Cardiac septum (tissue), 1 donor: ENCODE measurements at regions not wholly inside any gene's neighbourhood (a gene's known extent, or its start where the extent isn't known, plus 50 kb on each side); places are given as distances from the start of the nearest gene placed in this dataset.

Experiments used
- DNase-seq: peaks from one replicate; pipeline ENCODE4 v3.0.0-alpha.2; 2020; ENCODE audit warnings: low spot score
- intact Hi-C: fragments of 100-400 bp; cut with DNase I; formaldehyde crosslinking; loops from one replicate; pipeline ENCODE4 v1.14.0; 2022
- donor health status: DM: no; HTN: no; CAD: no.

DNA sequence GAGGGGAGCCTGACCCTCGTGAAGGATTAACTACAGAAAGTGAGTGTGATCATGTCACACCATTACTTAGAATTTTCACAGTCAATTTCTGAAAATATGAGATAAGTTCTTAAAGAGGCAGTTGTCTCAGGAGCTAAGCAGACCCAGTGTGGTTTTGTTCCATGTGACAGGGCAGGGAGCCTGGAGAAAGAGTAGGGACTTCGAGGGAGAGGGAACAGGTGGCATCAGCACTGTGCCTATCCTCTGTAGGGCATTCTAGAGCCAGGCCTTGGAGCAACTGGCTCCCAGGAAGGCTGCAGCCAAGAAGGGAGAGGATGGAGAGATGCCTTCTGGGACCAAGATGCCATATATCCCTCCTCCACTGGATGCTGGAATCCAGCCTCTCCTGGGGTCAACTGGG, 183.0 kb downstream of the TSHZ3 start:
- no peak for DNase-seq
- intact Hi-C loops = no loop called here

DNA sequence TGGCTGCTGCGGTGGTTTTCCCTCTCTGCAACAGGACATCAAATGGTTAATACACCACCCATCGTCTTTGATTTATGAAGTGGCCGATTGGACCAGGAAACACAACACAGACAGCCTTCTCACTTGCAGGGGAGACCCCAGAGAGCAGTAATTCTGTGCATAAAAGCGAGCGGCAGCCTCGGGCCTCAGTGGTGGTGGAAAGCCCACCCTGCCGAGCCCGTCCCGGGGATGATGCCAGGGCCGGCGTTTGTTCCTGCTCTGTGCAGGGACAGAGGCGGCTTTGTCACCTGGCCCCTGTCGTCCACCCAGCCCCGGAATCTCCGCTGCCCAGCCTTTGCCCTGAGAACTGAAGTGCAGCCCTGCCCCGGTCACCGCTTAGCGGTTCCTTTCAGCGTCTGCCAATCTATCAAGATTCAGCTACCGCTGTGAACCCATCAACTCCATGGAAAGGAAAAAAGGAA, 184.4 kb downstream of the TSHZ3 start:
- intact Hi-C loops = no loop called here
- DNase-seq = no peak

DNA sequence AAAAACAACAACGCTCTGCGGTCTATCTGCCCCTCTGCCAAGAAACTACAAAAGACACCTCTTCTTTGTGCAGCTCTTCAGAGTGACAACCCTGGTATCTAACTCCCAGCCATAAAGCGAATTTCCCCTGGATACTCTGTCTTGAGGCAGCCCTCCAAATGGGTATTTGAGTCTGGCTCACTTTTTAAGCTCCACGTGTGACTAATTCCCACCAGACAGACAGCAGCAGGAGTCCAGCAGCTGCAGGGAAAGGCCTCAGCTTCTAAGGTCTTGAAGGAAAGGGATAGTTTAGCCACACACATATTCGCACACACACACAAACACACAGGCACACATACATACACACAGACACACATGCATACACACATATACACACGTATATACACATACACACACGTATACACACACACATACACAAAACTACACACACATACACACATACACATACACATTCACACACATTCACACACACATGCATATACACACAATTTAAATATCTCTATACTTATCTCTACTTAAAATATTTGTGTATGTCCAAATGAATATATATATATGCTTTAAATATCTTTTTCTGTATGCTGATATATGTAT, 188.8 kb downstream of the TSHZ3 start:
- DNase-seq = no peak
- intact Hi-C loops = no loop called here

DNA sequence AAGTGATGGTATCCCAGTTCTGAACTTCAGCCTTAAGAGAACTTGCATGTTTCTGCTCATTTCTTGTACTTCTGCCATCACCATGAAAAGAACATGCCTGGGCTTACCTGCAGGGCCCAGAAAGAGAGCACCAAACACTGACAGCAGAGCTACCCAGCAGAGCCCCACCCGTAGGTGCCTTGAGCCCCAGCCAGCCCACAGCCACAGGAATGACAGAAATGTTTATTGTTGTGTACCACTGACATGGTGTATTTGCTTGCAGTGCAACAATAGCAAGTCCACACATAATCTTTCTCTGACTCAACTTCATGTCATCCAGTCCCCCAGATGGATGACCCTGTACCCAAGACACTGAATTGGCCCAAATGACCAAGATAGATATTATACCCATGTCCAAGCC, 195.2 kb downstream of the TSHZ3 start:
- DNase-seq = no peak
- intact Hi-C loops = no loop called here

DNA sequence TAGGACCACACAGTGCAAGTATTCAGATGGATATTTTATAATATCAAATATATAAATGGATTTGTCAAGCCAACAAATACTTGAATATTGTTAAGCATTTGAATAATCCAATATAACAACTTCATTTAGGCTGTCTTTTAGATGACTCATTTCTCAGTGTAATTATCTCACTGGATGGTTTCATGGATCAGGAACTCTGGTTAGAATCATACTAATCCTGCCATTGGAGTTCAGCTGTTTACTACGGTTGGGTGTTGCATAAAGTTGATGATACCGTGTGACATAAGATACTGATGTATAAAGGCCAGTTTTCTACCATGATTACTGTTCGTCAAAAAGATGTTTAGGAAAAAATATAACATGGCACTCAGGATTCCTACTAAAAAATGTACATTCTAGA, 196.3 kb downstream of the TSHZ3 start:
- intact Hi-C loops = no loop called here
- no peak for DNase-seq

DNA sequence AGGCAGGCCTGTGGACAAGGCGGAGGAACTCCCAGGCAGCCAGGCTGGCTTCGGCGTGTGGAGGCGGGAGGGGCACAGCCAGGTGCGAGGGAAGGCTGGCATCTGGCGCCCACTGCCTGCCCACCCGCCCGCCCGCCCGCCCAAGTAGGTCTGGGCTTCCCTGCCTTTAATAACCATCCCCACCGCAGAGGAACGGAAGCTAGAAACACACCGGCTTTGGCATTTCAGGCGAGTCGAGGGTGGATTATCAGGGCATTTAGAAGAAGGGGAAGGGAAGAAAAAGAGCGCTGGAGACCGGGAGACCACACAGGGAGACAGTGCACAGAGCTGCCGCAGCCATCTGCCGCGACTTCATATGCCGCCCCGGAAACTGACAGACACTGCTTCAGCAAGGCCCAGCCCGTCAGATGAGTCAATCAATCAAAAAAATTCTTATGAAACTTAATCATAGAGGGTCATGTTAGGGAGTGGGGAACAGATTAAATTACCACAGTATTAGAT, 199.7 kb downstream of the TSHZ3 start:
- no peak for DNase-seq
- intact Hi-C loops = no loop called here

DNA sequence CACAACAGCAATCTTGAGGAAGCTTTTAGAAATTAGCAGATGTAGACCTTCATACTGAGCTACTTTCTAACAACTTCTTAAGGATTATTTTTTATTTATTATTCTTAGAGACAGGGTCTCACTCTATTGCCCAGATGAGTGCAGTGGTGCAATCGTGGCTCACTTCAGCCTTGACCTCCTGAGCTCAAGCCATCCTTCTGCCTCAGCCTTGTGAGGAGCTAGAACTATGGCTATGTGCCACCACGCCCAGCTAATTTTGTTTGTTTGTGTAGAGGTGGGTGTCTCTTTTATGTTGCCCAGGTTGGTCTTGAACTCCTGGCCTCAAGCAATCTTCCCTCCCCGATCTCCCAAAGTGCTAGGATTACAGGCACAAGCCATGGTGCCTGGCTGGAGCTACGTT, 200.6 kb downstream of the TSHZ3 start:
- intact Hi-C loops = no loop called here
- no peak for DNase-seq

DNA sequence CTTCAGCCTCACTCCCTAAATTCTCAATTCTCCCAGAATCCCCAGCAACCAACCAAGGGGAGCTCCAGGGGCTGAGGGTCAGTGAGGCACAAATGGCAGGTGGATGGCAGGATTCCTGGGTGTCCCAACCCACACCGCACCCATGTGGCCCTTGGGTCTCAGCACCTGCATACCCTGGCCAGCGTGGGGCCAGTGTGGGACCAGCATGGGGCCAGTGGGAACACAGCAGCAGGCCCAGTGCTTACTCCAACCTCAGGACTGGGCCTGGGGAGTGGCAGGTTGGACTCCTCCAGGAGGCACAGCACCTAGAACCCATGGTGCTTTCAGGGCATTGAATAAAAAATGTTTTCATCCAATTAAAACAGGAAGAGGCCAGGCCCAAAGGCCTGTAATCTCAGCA, 202.0 kb downstream of the TSHZ3 start:
- intact Hi-C loops = no loop called here
- no peak for DNase-seq

DNA sequence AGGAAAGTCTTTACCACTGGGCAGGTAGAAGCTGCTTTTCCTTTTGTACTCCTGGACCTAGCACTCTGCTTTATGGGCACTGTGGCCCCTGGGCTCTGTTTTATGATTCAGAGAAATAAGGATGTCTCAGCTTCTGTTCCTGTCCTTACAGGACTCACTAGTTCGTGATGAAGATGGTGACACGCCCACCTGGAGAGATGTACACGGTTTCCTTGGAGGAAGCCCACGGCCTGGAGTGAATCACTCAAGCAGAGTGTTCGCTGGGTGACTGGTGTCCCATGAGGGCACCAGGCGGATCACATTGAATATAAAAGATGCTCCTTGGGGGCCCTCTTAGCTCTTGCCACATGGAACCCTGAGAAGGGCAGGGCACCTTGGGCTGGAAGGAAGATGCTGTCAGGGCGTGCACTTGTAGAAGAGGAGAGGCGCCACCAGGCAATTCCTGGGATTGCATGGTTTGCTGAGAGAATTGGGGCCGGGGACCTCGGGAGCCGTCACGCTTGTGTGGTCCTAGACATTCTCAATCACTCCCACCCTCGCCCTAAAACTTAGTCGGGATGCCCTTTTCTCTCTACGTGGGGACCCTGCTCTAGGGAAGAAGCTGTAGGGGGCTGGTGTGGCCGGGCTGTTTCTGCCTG, 202.6 kb downstream of the TSHZ3 start:
- DNase-seq = no peak
- intact Hi-C loops = no loop called here

DNA sequence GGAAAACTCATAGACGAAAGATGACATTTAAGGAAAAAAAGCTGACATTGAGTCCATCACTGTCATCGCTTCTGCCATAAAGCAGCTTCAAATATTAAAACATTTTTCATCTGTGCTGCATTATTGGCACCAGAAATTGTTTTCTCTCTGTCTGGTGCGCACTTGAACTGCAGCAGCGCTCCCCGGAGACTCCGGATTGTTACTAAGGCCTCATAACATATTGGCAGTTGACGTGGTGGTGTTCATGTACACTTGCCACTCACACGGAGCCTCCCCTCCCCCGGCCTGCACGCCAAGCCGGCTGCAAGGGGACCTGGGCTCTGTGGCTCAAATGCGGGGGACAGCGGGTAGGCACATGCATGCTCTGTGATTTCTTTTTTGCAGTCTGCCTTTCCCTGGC, 203.2 kb downstream of the TSHZ3 start:
- intact Hi-C loops = no loop called here
- DNase-seq = no peak

DNA sequence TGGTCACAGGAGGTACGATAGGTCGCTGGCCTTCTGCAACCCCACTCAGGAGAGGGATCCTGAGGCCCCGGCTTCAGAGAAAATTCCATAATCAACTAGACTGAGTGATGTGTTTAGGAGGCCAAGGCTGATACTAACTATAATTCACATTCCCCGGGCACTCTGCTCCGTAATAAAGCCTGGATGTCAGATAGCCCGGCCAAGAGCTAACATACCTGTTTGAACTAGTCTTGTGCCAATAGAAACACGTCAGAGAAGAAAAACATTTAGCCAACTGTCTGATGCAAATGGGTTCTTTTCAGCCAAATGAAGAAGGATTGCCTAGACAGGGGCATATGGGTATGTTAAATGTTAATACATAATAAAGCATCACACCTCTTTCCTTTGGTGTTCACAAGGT, 204.2 kb downstream of the TSHZ3 start:
- intact Hi-C loops = no loop called here
- no peak for DNase-seq

DNA sequence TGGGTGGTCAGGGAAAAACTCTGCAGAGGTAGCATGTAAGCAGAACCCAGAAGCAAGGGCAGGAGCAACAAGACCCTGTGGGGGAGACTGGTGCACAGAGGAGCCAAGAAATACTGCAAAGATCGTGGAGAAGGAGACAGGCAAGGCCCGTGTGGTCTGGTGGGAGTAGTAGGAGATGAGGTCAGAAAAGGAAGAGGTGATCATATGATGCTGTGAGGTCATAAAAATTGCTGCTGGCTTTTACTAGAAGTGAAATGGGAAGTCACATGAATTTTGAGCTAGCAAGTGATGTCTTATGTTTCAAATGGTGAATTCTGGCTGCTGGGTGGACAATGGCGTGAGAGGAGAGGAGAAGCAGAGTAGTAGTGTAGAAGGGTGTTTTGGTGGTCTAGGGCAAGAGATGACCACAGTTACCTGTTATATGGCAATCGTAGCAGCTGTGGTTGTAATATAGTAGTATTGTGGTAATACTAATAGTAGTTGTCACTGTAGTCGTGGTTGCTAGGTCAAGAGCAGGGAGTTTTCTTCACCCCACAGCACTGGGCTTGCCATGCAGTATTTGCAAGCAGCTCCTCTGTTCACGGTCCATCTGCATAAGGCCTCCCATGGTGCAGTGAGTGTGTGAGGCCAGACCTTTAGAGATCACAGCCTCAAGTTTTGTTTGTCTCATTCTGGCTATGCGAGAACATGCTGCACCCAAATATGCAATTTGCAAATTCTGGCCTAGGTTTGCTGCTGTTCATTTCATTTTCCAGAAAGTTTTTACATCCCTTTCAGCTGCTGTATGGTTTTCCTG, 205.0 kb downstream of the TSHZ3 start:
- intact Hi-C loops = no loop called here
- no peak for DNase-seq

DNA sequence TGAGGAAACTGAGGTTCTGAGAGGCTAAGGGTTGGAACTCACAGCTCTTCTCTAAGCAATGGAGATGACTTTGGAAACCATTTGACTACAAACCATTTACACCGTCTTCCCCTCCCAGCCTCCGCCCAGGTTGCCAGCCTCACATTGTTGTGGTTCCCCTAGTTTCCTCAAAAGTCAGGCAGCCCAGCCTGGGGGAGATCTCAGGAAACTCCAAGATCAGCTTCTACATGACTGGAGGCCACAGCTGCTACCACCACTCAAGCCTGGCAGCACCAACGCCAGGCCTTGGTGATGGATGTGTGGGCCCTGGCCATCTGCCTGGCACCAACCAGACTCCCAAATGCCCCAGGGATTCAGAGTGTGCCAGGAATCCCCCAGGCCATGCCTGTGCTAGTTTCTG, 207.9 kb downstream of the TSHZ3 start:
- intact Hi-C loops = no loop called here

DNA sequence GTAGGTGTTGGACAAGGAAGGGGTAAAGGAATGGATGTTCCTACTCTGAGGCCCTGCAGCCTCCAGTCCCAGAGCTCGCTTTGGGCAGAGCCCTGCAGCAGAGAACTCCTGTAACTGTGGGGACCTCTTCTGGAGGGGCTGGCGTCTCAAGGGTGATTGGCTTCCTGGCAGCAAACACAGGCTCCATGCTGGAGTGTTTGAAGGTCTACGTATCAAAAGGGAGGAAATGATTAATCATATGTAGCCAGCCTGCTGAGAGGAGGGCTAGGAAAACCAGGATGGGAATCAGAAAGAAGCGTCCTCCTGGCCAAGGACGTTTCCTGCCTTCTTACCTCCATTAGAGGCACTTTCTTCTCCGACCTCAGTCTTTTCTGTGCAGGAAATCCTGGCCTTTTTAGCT, 208.5 kb downstream of the TSHZ3 start:
- DNase-seq = no peak
- intact Hi-C loops = no loop called here

More for the DNA sequence above, 207.9 kb downstream of the TSHZ3 start:
- DNase-seq = no peak

DNA sequence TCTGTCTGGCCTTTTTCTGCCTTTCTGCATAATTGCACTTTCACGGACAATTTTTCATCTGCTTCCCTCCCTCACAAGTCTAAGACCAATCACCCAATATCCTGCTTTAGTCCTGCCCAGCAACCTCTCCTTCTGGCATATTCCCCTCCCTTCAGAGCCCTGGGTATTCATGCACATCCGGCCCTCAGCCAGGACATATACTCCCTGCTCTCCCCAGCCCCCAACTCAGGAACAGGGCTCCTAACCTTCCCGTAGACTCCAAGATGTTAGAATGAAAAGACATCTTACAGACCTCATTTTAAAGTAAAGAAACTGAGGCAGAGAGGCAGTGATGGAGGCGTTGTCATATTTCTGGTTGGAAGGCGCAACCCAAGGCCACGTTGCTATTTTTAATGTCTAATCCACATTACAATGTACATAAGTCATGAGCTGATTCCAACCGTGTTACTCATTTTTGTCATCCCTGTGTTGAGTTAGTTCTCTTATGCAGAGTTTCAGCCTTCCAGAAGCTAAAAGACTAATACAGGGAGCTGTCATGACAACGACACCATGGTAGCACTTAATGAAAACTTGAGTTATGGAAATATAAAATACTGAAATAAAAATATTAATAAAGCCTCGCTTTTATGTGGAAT, 209.2 kb downstream of the TSHZ3 start:
- intact Hi-C loops = no loop called here
- no peak for DNase-seq

DNA sequence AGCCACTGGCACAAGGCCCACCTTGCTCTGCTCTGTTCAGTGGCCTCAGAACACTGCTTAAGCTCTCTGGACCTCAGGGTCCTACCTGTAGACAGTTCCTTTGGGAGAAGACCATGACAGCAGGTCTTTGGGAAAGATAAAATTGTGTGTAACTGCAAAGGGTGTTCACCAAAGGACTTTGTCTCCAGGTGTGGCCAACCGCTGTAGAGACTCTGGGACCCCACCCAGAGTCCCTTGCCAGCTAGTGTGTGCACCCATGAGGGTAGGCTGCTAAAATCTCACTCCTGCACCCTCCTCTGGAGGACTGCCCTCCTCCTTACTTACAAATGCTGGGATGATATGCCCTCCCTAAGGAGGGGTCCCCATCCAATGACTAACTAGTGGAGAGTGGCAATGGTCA, 211.2 kb downstream of the TSHZ3 start:
- intact Hi-C loops = no loop called here

DNA sequence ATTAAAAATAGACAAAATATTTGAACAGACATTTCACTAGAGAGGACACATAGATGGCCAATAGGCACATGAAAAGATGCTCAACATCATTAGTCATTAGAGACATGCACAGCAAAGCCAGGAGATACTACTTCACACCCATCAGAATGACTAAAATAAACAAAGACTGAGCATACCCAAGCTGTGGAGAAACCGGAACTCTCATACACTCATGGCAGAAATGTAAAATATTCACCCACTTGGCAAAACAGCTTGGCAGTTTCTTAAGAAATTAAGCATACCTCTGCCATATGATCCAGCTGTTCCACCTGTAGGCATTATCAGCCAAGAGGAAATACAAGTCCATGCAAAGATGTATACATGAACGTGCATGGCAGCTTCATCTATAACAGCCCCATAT, 213.4 kb downstream of the TSHZ3 start:
- intact Hi-C loops = no loop called here
- no peak for DNase-seq

More for the DNA sequence above, 211.2 kb downstream of the TSHZ3 start:
- DNase-seq = no peak

DNA sequence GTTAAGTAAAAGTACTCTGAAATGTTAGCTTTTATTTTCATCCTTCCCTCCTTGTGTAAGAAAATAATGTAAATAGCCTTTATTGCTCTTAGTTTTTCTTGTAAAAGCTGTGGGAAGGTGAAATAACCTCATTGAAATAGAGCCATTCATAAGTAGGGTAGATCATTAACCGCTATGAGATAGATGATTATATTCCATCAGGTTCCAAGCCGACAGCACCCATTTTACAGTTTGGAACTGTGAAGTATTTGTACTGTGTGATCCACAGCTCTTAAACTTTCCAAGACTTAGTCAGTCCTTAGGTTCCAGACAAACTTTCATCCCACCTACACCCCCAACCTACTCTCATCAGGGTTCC, 216.5 kb downstream of the TSHZ3 start:
- DNase-seq = no peak
- intact Hi-C loops = no loop called here

DNA sequence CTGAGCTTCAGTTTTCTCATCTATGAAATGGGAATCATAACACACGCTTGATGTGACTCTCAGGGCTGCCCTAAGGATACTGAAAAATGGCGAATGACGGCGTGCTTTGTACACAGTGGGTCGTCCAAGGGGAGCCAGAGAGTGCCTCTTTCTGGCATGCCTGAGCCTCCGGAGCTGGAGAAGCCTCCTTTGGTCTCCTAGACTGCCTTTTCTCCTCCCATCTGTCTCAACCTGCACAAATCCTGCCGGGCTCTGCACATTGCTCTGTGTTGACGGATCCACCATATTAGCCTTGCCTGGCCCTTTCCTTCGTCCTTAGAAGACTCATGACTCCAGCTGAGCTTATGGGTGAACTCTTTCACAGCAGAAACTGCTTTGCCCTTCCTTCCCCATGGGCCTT, 220.9 kb downstream of the TSHZ3 start:
- intact Hi-C loops = no loop called here
- DNase-seq = peak; percentile 54

DNA sequence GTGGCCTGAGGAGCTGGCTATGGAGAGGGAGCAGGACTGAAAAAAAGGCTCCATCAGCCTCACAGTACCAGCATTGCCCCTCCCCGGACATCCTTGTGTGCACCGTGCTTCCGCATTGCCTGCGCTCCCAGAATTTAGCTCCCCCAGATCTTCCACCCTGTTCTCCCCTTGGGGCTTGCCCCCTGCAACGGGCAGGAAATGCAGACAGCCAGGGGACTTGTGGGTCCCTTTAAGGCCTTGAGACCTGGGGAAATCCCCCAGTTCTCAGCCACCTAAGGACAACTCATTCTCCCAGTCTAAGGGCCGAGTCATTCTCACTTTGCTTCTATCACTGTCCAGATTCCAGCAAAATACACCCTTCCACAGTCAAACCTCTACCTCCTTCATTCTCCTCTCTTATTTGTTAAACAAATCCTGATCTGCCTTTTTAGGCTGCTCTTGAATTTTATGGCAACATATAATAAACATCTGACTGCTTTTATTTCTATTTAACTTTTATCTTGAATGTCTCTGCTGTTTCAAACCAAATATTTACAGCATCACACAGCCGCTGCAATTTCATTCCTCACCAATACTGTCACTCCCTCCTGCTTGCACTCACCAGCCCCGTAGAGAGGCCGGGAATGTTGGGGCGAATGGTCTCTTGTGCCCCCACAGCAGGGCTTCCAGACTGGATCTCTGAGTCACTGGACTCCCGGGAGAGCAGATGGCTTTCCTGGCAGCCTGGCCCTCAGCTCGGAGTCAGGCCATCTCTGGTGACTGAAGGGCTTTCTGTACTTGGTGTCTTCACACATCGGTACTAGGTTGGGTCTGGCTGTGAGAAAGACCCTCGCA, 221.9 kb downstream of the TSHZ3 start:
- DNase-seq = peak; percentile 67
- intact Hi-C loops = no loop called here
